Uterus (tissue), 3 donors: ENCODE measurements at regions not wholly inside any gene's neighbourhood (a gene's known extent, or its start where the extent isn't known, plus 50 kb on each side); places are given as distances from the start of the nearest gene placed in this dataset.

Experiments used
- DNase-seq, 2 donors: peaks; one replicate each; pipeline ENCODE4 v3.0.0-alpha.2; 2019 to 2020
- H3K27ac ChIP-seq, 2 donors: fragments of 200-600 bp; sonication (generic); 1 replicate in 1 of 2; 2 replicates in 1 of 2; pipeline ENCODE4 v1.5.1; 2016 to 2018
- H3K27me3 ChIP-seq, 2 donors: fragments of 200-600 bp; sonication (generic); one replicate each; pipeline ENCODE4 v1.5.1; 2018 to 2019; ENCODE audit warnings: control low read depth in 1 of 2
- H3K36me3 ChIP-seq, 2 donors: fragments of 200-600 bp; sonication (generic); one replicate each; pipeline ENCODE4 v1.5.1; 2019; ENCODE audit warnings: control low read depth in 1 of 2
- H3K4me1 ChIP-seq, 2 donors: fragments of 200-600 bp; sonication (generic); one replicate each; pipeline ENCODE4 v1.5.1; 2018 to 2019; ENCODE audit warnings: control low read depth in 1 of 2
- H3K4me3 ChIP-seq, 2 donors: fragments of 200-600 bp; sonication (generic); 1 replicate in 1 of 2; 2 replicates in 1 of 2; pipeline ENCODE4 v1.5.1; 2018 to 2019; ENCODE audit warnings: mild to moderate bottlenecking in 1 of 2
- H3K9me3 ChIP-seq, 2 donors: fragments of 200-600 bp; sonication (generic); one replicate each; pipeline ENCODE4 v1.5.1; 2019; ENCODE audit warnings: control low read depth in 1 of 2
- CTCF ChIP-seq, 4 experiments: fragments of 200-600 bp in 2 of 4; fragments of 450-650 bp in 2 of 4; sonication (generic) in 2 of 4; IDR thresholded peaks; one replicate each; pipeline ENCODE4 v1.5.1; 2016 to 2019; ENCODE audit warnings: antibody characterized with exemption in 4 of 4, mild to moderate bottlenecking in 2 of 4, moderate library complexity in 1 of 4
- POLR2A ChIP-seq, 2 donors: fragments of 450-650 bp; IDR thresholded peaks; one replicate each; pipeline ENCODE4 v1.6.1; 2016; ENCODE audit warnings: antibody characterized with exemption in 2 of 2, mild to moderate bottlenecking in 1 of 2, moderate library complexity in 1 of 2
- intact Hi-C: fragments of 100-400 bp; cut with DNase I; formaldehyde crosslinking; loops from one replicate; pipeline ENCODE4 v1.15.1; 2023; ENCODE audit warnings: low total_unique reads
- donor health status: DM: yes; HTN: yes; CAD: no.

DNA sequence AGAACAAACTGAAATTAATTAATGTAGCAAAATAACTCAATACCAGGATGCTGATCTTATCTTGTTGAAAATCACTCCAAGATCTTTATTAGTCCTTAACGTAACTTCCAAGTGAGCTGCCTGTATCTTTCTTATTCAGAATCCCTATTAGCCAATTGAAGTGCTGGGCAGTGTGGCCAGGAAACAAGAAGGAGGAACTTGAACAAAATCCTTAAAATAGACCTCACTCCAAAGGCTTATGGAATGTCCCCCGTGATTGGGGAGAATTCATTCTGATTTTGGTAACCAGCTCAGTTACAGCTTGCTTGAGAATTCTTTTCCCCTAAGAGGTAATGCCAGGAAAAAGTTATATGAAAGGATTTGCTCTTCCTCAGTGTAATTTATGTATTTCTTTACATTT lies 171.0 kb downstream of the DEPDC1B start:
- Histone ChIP-seq H3K4me3 (no peak overlapping the region), H3K27me3 (no peaks in the 10 kb centered on the region), H3K27ac (no peak overlapping the region), H3K4me1 (no peaks in the 10 kb centered on the region), H3K9me3 (no peaks in the 10 kb centered on the region), H3K36me3 (no peaks in the 10 kb centered on the region)
- intact Hi-C loops, result no loop called here
- no peak for DNase-seq
- no peak for TF ChIP-seq CTCF (IDR thresholded peaks at IDR 0.05)
- TF ChIP-seq POLR2A (IDR thresholded peaks at IDR 0.05), result no peak

- Histone ChIP-seq H3K36me3 (no peaks in the 10 kb centered on the region), H3K27me3 (no peaks in the 10 kb centered on the region), H3K27ac (no peak overlapping the region), H3K4me3 (no peak overlapping the region), H3K9me3 (no peaks in the 10 kb centered on the region), H3K4me1 (no peaks in the 10 kb centered on the region)
- intact Hi-C loops, result no loop called here
- DNase-seq, result no peak
- TF ChIP-seq POLR2A (IDR thresholded peaks at IDR 0.05) (no peak), CTCF (IDR thresholded peaks at IDR 0.05) (no peak)
These were observed 172.9 kb downstream of the DEPDC1B start for GRCh38 chr5:60527072-60527471.

- Histone ChIP-seq H3K36me3 (no peaks in the 10 kb centered on the region), H3K27ac (no peak overlapping the region), H3K4me3 (no peak overlapping the region), H3K9me3 (no peaks in the 10 kb centered on the region), H3K4me1 (no peaks in the 10 kb centered on the region), H3K27me3 (no peaks in the 10 kb centered on the region)
- TF ChIP-seq POLR2A (IDR thresholded peaks at IDR 0.05) (no peak), CTCF (IDR thresholded peaks at IDR 0.05) (no peak)
- intact Hi-C loops, result no loop called here
- DNase-seq, result no peak
These were observed 173.6 kb downstream of the DEPDC1B start for GRCh38 chr5:60526336-60526875.

DNA sequence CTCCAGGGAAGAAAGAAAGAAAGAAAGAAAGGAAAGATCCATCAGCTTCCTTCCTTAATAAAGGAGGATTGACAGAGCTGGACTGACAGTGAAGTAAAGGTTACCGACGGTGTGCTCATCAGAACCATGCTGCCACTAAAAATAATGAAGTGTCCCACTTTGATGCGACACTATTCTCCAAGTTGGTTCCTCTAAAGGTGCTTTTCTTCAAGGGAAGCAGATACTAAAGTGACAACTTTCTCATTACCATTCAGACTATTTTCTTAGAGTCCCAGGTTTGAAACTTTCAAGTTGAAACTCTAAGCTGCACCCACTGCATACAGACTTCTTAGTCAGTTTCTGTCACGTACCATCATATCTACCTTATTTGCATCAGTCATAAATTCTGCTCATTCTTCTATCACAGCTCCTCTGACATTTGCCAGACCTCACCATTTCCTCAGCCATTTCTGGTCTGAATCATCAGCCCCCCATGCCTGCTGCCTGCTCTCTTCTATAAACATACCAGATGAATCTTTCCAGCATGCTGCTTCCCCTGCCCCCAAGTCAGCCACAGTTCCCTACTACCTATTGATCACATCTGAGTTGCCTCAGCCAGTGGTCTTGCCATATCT lies 177.6 kb downstream of the DEPDC1B start:
- H3K36me3 ChIP-seq, result no peaks in the 10 kb centered on the region
- intact Hi-C loops, result no loop called here
- DNase-seq, result no peak
- peak overlapping the region in 1 of 2 donors; percentile 63 for H3K27ac ChIP-seq
- no peak overlapping the region for H3K4me3 ChIP-seq
- no peaks in the 10 kb centered on the region for H3K9me3 ChIP-seq
- no peak for TF ChIP-seq CTCF (IDR thresholded peaks at IDR 0.05)
- no peak for TF ChIP-seq POLR2A (IDR thresholded peaks at IDR 0.05)
- H3K27me3 ChIP-seq, result no peaks in the 10 kb centered on the region
- no peaks in the 10 kb centered on the region for H3K4me1 ChIP-seq

DNA sequence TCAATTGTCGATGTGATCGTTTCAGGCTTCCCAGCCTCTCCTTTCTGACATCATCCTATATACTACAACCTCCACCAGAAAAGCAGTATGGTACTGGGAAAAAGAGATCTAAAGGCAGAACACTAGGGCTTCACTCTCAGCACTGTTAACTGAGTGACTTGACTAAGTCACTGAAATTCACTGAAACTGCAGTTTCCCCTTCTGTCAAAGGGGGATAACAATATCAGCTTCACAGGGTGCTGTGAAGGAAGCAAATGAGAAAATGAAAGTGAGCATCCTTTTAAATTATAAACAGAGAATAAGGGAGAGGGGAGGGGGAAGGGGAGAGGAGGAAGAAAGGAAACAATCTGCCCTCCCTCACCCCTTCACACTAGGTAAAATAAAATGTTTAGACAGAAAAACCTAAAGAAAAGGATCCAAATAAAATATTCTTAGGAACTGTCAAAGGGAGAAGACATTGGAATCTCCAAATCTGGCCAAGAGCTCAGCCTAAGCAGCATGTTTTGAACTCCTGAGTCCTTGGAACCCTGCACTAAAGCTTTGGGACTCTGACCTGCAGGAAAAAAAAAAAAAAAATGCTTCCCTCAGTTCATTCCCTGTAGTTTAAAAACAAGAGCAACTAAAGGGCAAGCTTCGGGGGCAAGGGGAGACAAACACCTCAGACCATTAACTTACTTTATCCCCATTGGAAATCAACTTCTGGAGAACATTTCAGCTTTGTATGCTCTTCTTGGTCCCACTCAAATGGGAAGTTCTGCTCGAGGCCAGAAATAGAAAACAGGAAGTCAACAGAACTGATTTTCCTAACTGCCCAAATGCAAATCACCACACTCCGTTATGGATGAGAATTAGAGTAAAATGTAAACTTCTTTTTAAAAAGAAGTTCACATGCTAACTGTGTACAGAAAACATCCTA lies 178.3 kb downstream of the DEPDC1B start:
- Histone ChIP-seq H3K4me1 (no peaks in the 10 kb centered on the region), H3K9me3 (no peaks in the 10 kb centered on the region), H3K27me3 (no peaks in the 10 kb centered on the region), H3K36me3 (no peaks in the 10 kb centered on the region), H3K27ac (peak overlapping the region in 1 of 2 donors; percentile 63), H3K4me3 (no peak overlapping the region)
- no peak for DNase-seq
- TF ChIP-seq CTCF (IDR thresholded peaks at IDR 0.05) (no peak), POLR2A (IDR thresholded peaks at IDR 0.05) (no peak)
- intact Hi-C loops, result no loop called here
